DMS 273 treated with DMSO at 0.1 percent for 48 hours (cell line): ENCODE measurements at regions not wholly inside any gene's neighbourhood (a gene's known extent, or its start where the extent isn't known, plus 50 kb on each side); places are given as distances from the start of the nearest gene placed in this dataset.
"Not testable (repeated sequence)": the region's sequence is repeated elsewhere in the genome, so short reads cannot be mapped to it uniquely, and the experiment has no call there.

Source experiments
- DNase-seq: peaks from one replicate; lab custom pipeline; 2025; lab: John Stamatoyannopoulos, UW

DNA sequence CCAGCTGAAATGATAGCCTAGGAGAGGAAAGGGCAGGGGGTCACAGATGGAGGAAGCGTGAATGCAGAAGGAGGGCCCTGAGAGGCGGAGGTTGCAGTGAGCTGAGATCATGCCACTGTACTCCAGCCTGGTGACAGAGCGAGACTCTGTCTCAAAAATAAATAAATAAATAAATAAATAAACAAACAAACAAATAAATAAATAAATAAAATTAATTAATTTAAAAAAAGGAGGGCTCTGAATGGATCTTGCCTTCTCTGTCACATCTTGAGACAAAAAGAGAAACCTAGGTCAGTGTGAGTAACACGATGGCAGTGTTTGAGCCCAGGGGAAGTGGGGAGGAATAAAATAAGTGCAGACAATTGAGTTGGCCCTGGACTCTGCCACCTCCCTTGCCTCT lies 182.3 kb upstream of the DAAM1 start:
- not testable (repeated sequence) for DNase-seq

DNA sequence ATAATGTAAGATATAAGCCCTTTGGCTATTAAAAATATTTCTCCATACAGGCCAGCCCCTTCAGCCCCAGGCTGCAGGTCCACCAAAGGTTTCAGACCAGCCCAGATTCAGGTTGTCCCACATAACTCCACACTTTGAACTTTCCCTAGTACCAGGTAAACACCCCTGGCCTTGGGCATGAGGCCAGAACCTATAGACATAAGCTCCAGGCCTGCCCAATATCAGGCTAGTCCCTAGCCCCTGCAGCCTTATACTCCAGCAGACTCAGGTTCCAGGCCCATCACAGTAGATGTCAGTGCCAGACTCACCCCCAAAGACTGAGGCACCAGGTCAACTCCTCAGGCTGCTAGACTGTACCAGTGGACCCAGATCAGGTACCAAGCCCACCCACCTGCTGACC lies 178.5 kb upstream of the DAAM1 start:
- no peak for DNase-seq

- DNase-seq: no peak
Measured at GRCh38 chr14:59013672-59014298, 174.7 kb upstream of the DAAM1 start.

DNA sequence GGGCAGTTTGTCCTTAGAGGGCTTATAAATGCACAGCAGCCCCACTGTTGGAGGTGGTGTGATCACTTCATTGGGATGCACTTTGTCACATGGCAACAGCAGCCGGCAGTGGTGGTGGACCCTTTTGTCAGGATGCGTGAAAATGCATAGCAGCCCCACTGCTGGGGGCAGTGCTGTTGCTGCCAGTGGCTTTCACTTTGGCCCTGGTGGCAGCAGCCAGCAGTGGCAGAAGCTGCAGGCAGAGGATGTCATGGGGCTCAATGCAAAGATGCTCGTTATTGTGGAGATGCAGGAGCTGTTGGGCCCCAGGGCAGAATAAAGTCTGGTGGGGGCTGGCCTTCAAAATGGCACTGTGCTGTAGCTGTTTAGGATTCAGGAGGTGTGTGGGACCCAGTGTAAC lies 173.0 kb upstream of the DAAM1 start:
- no peak for DNase-seq

DNA sequence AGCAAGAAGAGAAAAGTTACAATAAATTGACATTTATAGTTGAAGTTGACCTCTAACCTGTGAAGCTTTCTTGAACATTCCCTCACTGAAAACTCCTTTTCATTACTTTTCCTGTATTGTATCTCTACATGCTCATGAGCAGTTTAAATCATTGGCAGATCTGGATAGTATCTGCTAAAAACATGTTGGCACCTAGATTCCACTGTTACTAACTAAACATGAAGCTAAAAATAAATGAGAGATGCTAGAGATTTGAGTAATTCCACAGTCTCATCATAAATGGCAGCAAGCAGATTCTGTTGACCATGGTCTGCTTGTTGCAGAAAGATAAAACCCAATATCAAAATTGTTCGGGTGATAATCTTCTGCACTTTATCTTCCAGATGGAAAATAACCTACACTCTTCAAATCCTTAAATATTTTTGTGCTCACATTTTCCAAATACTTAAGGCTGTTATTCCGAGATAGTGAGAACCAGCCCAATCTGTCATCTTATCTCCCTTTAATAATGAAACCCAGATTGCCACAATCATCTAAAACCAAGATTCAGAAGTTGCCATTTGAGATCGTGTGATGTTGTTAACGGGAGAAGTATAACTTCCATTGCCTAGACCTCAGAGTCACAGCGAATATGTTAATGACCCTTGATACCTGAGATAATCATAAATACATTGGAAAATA lies 171.0 kb upstream of the DAAM1 start:
- no peak for DNase-seq

- DNase-seq: no peak
Measured at GRCh38 chr14:59018460-59018859, 170.0 kb upstream of the DAAM1 start.

GRCh38 chr14:59018978-59019377 lies 169.5 kb upstream of the DAAM1 start:
- DNase-seq: no peak

DNA sequence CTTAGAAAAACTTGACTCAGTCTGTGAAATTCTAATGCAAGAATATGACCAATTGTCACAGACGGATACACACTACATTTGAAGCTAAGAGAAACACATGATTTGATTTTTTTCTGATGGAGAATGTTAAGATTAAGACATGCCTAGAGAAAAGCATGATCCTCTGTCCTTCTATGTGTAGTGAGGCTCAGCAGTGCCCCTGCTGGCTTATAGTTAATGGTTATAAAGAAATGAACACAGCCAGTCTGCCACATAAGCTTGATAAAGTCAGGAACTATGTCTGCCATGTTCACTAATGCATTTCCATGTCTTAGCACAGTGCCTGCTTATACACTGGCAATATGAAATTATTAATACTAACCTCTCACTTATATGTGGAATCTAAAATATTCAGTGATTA lies 168.1 kb upstream of the DAAM1 start:
- peak; percentile 30 for DNase-seq

DNA sequence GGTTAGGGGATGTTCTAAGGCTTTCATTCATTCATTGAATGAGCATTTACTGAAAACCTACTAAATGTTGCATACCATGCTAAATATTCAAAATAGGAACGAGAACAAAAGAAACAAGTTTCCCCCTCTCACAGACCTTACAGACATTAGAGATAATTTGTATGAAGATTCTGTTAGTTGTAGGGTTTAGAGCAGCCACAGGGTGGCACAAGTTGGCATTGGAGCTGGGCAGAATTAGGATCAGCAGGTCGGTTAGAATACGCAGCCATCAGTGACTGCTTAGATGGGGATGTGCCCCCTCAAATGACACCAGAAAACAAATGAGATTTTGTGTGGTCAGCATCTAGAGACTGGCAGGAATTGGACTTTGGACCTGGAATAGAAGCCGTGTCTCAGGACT lies 166.3 kb upstream of the DAAM1 start:
- no peak for DNase-seq

DNA sequence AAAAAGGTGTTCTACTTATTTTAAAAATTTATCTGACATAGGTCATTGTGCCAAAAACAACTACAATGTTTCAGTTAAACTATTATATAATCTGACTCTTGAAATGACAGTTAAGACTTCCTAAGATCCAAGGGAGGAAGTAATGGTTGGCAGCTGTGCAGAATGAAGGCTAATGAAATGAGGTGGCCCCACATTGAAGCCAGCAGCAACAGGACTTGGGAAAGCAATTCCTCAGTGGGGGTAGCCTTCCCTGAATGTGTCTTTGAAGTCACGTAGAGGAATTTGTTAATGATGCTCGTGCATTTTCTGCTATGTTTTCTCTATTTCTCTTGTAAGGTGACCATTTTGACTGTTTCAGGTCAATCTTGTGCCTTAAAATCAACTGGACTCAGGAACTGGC lies 162.4 kb upstream of the DAAM1 start:
- no peak for DNase-seq

DNA sequence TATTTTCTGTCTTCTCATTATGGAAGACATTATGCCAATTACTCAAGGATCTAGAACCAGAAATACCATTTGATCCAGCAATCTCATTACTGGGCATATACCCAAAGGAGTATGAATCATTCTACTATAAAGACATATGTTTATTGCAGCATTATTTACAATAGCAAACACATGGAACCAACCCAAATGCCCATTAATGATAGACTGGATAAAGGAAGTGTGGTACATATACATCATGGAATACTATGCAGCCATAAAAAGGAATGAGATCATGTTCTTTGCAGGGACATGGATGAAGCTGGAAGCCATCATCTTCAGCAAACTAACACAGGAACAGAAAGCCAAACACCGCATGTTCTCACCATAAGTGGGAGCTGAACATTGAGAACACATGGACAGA lies 161.8 kb upstream of the DAAM1 start:
- DNase-seq: not testable (repeated sequence)

- DNase-seq: peak; percentile 51
Measured at GRCh38 chr14:59028476-59029202, 159.8 kb upstream of the DAAM1 start.

GRCh38 chr14:59032826-59033225 lies 155.6 kb upstream of the DAAM1 start:
- no peak for DNase-seq

DNA sequence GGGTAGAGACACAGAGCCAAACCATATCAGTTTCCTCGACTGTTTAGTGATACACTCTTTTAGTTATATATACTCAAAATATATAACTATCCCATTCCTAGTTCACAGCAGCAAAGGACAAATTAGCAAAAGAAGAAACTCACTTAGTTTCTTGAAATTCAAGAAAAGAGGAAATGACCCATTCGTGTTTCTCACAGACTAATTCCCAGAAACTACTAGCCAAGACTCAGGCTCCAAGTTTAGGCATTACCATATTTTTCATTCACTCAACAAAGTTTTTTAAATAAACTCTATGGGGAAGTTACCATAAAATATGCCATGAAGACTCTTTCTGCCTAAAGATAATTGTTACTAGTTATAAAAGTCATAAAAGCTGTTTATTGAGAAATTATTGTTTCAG lies 152.3 kb upstream of the DAAM1 start:
- DNase-seq: no peak

- DNase-seq: no peak
Measured at GRCh38 chr14:59037086-59037485, 151.4 kb upstream of the DAAM1 start.

- DNase-seq: no peak
Measured at GRCh38 chr14:59037620-59038019, 150.8 kb upstream of the DAAM1 start.

GRCh38 chr14:59038746-59039145 lies 149.7 kb upstream of the DAAM1 start:
- no peak for DNase-seq

DNA sequence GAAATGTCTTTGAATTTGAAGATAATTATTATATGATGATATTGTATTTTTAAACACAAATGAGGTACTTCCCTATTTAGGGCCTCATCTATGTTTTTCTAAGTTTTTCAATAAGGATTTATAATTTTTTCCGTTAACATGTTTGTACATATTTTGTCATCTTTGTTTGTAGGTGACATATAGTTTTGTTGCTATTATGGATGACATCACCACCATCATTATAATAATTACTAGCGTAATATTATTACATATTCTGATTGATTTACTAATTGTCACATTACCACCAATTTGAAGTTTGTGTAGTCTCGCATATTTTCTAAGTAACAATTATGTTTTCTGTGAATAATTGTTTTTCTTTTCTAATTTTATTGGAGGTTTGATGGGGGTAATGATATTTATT lies 147.2 kb upstream of the DAAM1 start:
- no peak for DNase-seq

DNA sequence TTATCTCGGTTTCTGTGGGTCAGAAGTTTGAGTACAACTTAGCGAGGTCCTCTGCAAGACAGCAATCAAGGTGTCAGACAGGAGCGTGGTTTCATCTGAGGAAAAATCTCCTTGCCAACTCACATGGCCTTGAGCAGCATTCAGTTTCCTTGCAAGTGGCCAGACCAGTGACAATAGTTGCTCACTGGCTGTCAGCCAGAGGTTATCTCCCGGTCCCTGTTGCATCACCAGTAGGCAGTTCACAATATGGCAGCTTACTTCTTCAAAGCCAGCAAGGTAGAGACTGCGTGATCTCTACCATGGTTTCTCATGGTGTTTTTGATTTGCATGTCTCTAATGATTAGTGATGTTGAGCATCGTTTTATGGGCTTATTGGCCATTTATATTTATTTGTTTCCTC lies 143.8 kb upstream of the DAAM1 start:
- DNase-seq: no peak

DNA sequence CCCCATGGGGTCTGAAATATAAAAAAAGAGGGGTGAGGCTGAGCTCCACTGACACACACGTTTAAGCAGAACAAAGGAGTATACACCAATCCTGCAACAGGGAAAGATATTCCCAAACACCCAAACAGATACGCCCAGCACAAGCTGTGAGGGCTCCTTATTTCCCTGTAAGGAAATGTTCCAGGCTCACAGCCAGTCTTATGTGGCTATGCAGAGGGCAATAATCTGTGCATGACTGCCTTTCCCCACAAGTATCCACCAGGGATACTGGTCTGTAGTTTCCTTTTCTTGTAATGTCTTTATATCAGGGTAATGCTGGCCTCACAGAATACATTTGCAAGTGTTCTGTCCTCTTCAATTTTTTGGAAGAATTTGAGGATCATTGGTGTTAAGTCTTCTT lies 141.7 kb upstream of the DAAM1 start:
- no peak for DNase-seq

GRCh38 chr14:59055006-59055405 lies 133.5 kb upstream of the DAAM1 start:
- DNase-seq: no peak

DNA sequence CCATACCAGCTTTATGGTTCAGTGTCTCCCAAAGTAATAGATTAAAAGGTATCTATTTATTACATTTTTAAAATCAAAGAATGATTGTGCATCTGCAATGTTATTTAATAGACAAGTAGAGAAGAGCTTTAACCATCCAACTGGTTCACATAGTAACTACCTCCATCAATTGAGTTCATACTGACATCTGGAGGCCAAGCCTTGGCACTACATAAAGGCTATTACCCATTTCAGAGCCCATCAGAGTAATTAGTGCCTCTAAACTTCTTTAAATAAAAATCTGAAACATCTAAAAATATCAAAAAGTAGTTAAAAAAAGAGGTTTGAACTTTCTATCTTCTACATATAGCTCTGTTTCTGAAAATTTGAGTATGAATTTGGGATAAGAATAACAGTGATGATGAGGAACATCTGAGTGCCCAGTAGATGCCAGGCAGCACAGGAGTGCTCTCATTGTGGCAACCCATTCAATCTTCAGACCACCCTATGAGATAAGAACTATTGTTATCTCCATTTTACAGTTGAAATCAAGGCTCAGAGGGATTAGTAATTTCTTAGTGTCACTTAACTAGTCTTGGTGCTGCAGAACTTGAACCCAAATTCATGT lies 132.9 kb upstream of the DAAM1 start:
- peak; percentile 8 for DNase-seq

- DNase-seq: no peak
Measured at GRCh38 chr14:59057551-59057950, 130.9 kb upstream of the DAAM1 start.
